ENCODE measurements at regions not wholly inside any gene's neighbourhood (a gene's known extent, or its start where the extent isn't known, plus 50 kb on each side); places are given as distances from the start of the nearest gene placed in this dataset.

- in situ Hi-C loops (cut with MboI; ENCODE audit: low pct_unique_long_range_greater_than_20kb, low sequenced_read_pairs, unreplicated experiment) = no loop called here
- no peak for TF ChIP-seq CTCF (IDR thresholded peaks at IDR 0.05; ENCODE audit: extremely low read depth, insufficient read depth, missing control alignments)
- DNase-seq (ENCODE audit: low spot score) = no peak
These were observed 650.4 kb upstream of the CELF2 start for GRCh38 chr10:10367264-10367663.

DNA sequence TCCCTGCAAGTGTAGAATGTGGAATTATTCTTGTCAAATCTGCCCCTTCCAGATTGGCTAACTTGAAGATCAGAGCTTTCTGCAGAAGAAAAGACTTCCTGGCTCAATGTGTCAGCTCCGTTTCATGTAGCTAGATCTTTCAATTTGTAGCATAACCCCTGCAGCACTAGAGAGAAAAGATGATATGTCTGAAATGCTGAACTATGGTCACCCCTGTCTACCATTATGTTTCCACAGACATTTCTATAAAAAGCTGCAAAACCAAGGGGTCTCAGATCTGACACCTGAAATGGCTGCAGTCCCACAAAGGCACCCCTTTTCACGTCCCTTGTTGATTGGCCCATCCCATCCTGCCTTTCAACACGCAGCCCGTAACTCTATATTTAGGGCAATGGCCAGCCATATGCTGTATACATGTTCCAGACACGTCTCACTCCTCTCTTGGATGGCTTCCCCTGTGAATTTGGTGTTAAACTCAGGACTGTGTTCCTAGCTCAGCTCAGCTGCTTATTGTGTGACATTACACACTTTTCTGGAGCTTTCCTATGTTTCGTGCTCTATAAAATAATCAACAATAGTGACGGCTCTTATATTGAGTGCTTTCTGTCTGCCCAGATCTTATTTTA lies 648.6 kb upstream of the CELF2 start:
- in situ Hi-C loops (cut with MboI; ENCODE audit: low pct_unique_long_range_greater_than_20kb, low sequenced_read_pairs, unreplicated experiment) = no loop called here
- no peak for TF ChIP-seq CTCF (IDR thresholded peaks at IDR 0.05; ENCODE audit: extremely low read depth, insufficient read depth, missing control alignments)

DNA sequence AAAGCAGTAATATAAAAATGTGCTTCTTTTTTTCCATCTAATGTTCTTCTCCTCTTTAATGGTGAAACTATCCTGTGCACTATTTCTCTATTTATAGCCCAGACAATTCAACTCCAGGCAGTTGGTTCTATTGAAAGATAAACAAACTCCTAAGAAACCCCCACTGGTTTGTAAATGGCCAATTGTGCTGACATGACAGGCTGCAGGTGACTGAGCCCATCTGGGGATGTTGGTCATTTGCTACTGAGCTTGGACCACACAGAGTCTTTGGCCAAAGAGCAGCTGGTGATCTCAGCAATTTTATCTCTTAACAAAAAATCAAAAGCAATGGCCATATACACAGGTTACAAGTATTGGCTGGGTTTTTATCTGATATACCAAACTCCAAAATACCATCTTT lies 631.8 kb upstream of the CELF2 start:
- in situ Hi-C loops (cut with MboI; ENCODE audit: low pct_unique_long_range_greater_than_20kb, low sequenced_read_pairs, unreplicated experiment) = no loop called here
- TF ChIP-seq CTCF (IDR thresholded peaks at IDR 0.05; ENCODE audit: extremely low read depth, insufficient read depth, missing control alignments) = no peak
- DNase-seq (ENCODE audit: low spot score) = no peak

More for the DNA sequence above, 648.6 kb upstream of the CELF2 start:
- DNase-seq (ENCODE audit: low spot score) = no peak

DNA sequence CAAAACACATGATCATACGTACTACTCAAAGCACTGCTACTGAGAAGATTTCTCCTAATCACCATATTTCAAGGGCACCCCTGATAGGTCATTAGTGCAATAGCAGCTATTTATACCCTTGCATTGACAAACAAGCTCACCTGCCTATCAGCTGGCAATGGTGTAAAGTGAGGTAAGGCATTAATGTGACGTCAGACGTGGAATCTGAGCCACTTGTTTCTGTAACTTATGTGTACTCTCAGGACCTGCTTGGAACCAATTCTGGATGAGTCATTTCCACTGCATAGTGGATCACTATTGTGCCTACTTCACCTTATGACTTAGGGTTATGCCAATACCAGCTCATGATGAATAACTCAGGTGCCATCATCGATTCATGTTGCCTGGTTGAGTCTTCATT lies 628.5 kb upstream of the CELF2 start:
- in situ Hi-C loops (cut with MboI; ENCODE audit: low pct_unique_long_range_greater_than_20kb, low sequenced_read_pairs, unreplicated experiment) = no loop called here
- TF ChIP-seq CTCF (IDR thresholded peaks at IDR 0.05; ENCODE audit: extremely low read depth, insufficient read depth, missing control alignments) = no peak
- DNase-seq (ENCODE audit: low spot score) = no peak

GRCh38 chr10:10392511-10392910 lies 625.2 kb upstream of the CELF2 start:
- no peak for DNase-seq (ENCODE audit: low spot score)
- TF ChIP-seq CTCF (IDR thresholded peaks at IDR 0.05; ENCODE audit: extremely low read depth, insufficient read depth, missing control alignments) = no peak
- in situ Hi-C loops (cut with MboI; ENCODE audit: low pct_unique_long_range_greater_than_20kb, low sequenced_read_pairs, unreplicated experiment) = no loop called here

DNA sequence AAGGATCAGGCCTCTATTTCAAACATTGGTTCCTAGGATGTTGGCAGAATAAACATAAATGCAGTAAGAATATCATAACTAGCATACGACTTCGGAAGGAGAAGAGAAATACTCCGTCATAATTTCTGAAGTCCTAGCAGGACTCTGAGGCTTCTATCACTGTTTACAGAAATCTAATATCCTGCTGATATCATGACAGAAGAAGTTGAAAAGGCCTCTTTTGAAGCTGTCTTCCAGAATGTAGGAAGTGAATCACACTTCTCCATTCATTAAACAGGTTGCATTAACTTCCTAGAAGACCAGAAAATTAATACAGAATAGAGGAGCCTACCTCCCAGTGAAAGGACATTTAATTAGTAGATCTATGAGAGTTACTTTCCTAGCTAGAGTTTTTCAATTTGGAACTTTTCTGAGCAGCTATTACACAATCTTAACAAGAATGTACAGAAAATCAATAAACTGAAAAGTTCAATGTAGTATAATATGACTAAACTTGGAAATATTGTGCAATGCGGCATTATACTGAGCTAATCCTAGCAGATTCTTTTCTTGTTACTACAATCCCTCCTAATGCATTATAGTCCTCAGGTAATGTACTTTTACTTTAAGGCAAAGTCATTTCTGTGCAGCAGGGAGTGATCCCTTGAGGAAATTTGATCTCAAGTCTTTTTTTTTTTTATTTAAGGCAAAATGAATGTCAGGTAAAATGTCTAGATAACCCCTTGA lies 622.6 kb upstream of the CELF2 start:
- no peak for DNase-seq (ENCODE audit: low spot score)
- no peak for TF ChIP-seq CTCF (IDR thresholded peaks at IDR 0.05; ENCODE audit: extremely low read depth, insufficient read depth, missing control alignments)
- in situ Hi-C loops (cut with MboI; ENCODE audit: low pct_unique_long_range_greater_than_20kb, low sequenced_read_pairs, unreplicated experiment) = no loop called here

Data from GM13977 (cell line).